ENCODE measurements at regions not wholly inside any gene's neighbourhood (a gene's known extent, or its start where the extent isn't known, plus 50 kb on each side); places are given as distances from the start of the nearest gene placed in this dataset.

GRCh38 chr2:64922482-64923384 lies 66.5 kb upstream of the SLC1A4 start:
- WGBS: 42% methylated on average over 14 of the region's 14 CpGs
- TF ChIP-seq NR2F2 (IDR thresholded peaks at IDR 0.05) (no peak), SP1 (IDR thresholded peaks at IDR 0.05) (peak; percentile 43), HNF4A (conservative IDR thresholded peaks at IDR 0.05) (peak; percentile 41 to 74), RXRA (IDR thresholded peaks at IDR 0.05) (peak; percentile 76 to 85), FOXA2 (IDR thresholded peaks at IDR 0.05) (peak; percentile 50), REST (IDR thresholded peaks at IDR 0.05) (no peak), GABPA (IDR thresholded peaks at IDR 0.05 in 1 of 2, conservative IDR thresholded peaks at IDR 0.05 in 1 of 2) (no peak), ZBTB33 (IDR thresholded peaks at IDR 0.05) (peak; percentile 20), EGR1 (IDR thresholded peaks at IDR 0.05; ENCODE audit: low read depth in 2 of 2) (peak in 1 of 2 donors; percentile 18), MAX (IDR thresholded peaks at IDR 0.05) (peak; percentile 29), HNF4G (IDR thresholded peaks at IDR 0.05) (peak; percentile 7), ATF3 (IDR thresholded peaks at IDR 0.05) (no peak), TAF1 (conservative IDR thresholded peaks at IDR 0.05) (no peak), FOXA1 (IDR thresholded peaks at IDR 0.05) (no peak), RAD21 (IDR thresholded peaks at IDR 0.05) (peak in 1 of 2 donors; percentile 27), CTCF (IDR thresholded peaks at IDR 0.05; ENCODE audit: low read depth, low read length, missing input control) (peak; percentile 3), JUND (IDR thresholded peaks at IDR 0.05) (peak in 1 of 2 donors; percentile 26), YY1 (IDR thresholded peaks at IDR 0.05) (no peak)
- no peak for DNase-seq (ENCODE audit: low spot score)
- Histone ChIP-seq H3K4me3 (ENCODE audit: low read depth in 1 of 3, low read length in 3 of 3) (no peak overlapping the region), H3K36me3 (ENCODE audit: control insufficient read depth in 4 of 4, insufficient read depth in 3 of 4, low read depth in 1 of 4, low read length in 3 of 4) (no peaks in the 10 kb centered on the region), H3K27ac (ENCODE audit: low read depth in 1 of 2, low read length in 2 of 2) (peak overlapping the region; percentile 74 to 82), H3K9me3 (ENCODE audit: control insufficient read depth in 4 of 4, low read length in 3 of 4) (no peaks in the 10 kb centered on the region), H3K9ac (ENCODE audit: low read depth in 1 of 2, low read length in 2 of 2) (peak overlapping the region in 1 of 2 donors; percentile 20), H3K27me3 (ENCODE audit: control insufficient read depth in 4 of 4, insufficient read depth in 4 of 4, low read length in 3 of 4) (no peaks in the 10 kb centered on the region), H3K4me1 (ENCODE audit: control insufficient read depth in 4 of 4, insufficient read depth in 4 of 4, low read length in 3 of 4) (peaks cover 5 to 22% (median 15%) of the 10 kb centered on the region in 4 donors)

Measured in liver (tissue), 8 donors.